ENCODE measurements at regions not wholly inside any gene's neighbourhood (a gene's known extent, or its start where the extent isn't known, plus 50 kb on each side); places are given as distances from the start of the nearest gene placed in this dataset.

DNA sequence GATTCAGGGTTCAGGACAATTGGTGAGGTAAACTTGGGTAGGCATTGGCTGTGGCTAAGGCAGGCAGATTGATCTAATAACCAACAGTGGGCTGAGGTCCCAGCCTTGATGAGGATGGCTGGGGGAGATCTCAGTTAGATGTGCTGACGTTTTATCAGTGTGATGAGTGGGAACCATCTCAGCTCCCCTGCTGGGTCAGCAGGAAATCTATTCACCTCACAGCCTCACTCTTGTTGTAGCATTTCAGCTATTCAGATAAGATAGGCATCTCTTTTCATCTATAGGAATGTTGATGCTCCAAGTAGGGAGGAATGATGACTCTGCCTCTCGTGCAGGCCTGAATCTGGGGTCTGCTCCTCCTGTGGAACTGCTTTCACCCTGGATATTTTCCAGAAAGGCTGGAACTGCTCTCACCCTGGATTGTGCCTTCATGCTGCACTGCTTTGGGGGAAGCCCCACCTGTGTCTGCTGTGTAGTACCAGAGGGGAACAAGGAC, 973.7 kb downstream of the NSUN3 start:
- Histone ChIP-seq H3K79me2 (ENCODE audit: insufficient read depth, low read length) (no peaks in the 10 kb centered on the region), H3K4me3 (ENCODE audit: low read depth in 1 of 2, low read length in 2 of 2) (no peak overlapping the region), H4K20me1 (ENCODE audit: insufficient read depth, low read length) (no peaks in the 10 kb centered on the region), H3K27me3 (ENCODE audit: insufficient read depth, low read length, poor library complexity) (no peaks in the 10 kb centered on the region), H3K9ac (ENCODE audit: low read depth, low read length) (no peak overlapping the region), H3K4me1 (ENCODE audit: insufficient read depth, low read length) (no peaks in the 10 kb centered on the region), H3K27ac (ENCODE audit: low read length) (no peak overlapping the region), H3K9me3 (ENCODE audit: insufficient read depth, low read length, severe bottlenecking) (no peaks in the 10 kb centered on the region), H2AFZ (ENCODE audit: low read depth, low read length) (no peak overlapping the region), H3K4me2 (ENCODE audit: insufficient read depth, low read length) (no peak overlapping the region), H3K36me3 (ENCODE audit: insufficient read depth, low read length) (no peaks in the 10 kb centered on the region)
- ATAC-seq (ENCODE audit: insufficient read depth, low read depth), result no peak
- TF ChIP-seq EZH2 (IDR thresholded peaks at IDR 0.05; ENCODE audit: borderline replicate concordance, low read depth, low read length, severe bottlenecking), result no peak
- TF ChIP-seq, protein P1, sequence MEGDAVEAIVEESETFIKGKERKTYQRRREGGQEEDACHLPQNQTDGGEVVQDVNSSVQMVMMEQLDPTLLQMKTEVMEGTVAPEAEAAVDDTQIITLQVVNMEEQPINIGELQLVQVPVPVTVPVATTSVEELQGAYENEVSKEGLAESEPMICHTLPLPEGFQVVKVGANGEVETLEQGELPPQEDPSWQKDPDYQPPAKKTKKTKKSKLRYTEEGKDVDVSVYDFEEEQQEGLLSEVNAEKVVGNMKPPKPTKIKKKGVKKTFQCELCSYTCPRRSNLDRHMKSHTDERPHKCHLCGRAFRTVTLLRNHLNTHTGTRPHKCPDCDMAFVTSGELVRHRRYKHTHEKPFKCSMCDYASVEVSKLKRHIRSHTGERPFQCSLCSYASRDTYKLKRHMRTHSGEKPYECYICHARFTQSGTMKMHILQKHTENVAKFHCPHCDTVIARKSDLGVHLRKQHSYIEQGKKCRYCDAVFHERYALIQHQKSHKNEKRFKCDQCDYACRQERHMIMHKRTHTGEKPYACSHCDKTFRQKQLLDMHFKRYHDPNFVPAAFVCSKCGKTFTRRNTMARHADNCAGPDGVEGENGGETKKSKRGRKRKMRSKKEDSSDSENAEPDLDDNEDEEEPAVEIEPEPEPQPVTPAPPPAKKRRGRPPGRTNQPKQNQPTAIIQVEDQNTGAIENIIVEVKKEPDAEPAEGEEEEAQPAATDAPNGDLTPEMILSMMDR (IDR thresholded peaks at IDR 0.05; ENCODE audit: borderline replicate concordance, extremely low read depth, low read length, poor library complexity, severe bottlenecking), result no peak
- DNase-seq, result no peak

- TF ChIP-seq EZH2 (IDR thresholded peaks at IDR 0.05; ENCODE audit: borderline replicate concordance, low read depth, low read length, severe bottlenecking), result no peak
- TF ChIP-seq, protein P1 (IDR thresholded peaks at IDR 0.05; ENCODE audit: borderline replicate concordance, extremely low read depth, low read length, poor library complexity, severe bottlenecking), result no peak
- no peak for DNase-seq
- Histone ChIP-seq H3K9me3 (ENCODE audit: insufficient read depth, low read length, severe bottlenecking) (no peaks in the 10 kb centered on the region), H3K27me3 (ENCODE audit: insufficient read depth, low read length, poor library complexity) (no peaks in the 10 kb centered on the region), H3K4me1 (ENCODE audit: insufficient read depth, low read length) (no peaks in the 10 kb centered on the region), H3K4me2 (ENCODE audit: insufficient read depth, low read length) (no peak overlapping the region), H3K36me3 (ENCODE audit: insufficient read depth, low read length) (no peaks in the 10 kb centered on the region), H3K9ac (ENCODE audit: low read depth, low read length) (no peak overlapping the region), H3K27ac (ENCODE audit: low read length) (no peak overlapping the region), H3K4me3 (ENCODE audit: low read depth in 1 of 2, low read length in 2 of 2) (no peak overlapping the region), H2AFZ (ENCODE audit: low read depth, low read length) (no peak overlapping the region), H4K20me1 (ENCODE audit: insufficient read depth, low read length) (no peaks in the 10 kb centered on the region), H3K79me2 (ENCODE audit: insufficient read depth, low read length) (no peaks in the 10 kb centered on the region)
- ATAC-seq (ENCODE audit: insufficient read depth, low read depth), result no peak
These were observed 974.2 kb downstream of the NSUN3 start for GRCh38 chr3:95037097-95037496.

DNA sequence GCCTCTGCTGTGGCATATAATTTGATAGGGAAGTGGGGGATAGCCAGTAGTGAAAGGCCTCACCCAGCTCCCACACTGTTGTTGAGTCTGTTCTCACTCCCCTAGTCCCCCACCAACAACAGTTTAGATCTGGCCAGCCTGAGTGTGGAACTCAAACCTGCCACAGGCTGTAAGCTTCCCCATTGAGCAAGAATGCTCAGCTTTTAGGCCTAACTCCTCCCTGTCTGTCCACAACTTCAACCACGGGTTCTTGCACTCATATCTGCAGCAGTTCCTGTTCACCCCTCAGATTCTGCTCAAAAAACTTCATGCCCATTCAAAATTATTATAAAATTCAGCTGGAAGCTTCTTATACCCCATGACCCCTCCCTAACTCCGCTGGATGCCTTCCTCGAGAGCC, 975.1 kb downstream of the NSUN3 start:
- no peak overlapping the region for H3K4me3 ChIP-seq (ENCODE audit: low read depth in 1 of 2, low read length in 2 of 2)
- H3K9me3 ChIP-seq (ENCODE audit: insufficient read depth, low read length, severe bottlenecking), result no peaks in the 10 kb centered on the region
- DNase-seq (no peak), ATAC-seq (ENCODE audit: insufficient read depth, low read depth) (no peak)
- H4K20me1 ChIP-seq (ENCODE audit: insufficient read depth, low read length), result no peaks in the 10 kb centered on the region
- no peak overlapping the region for H3K4me2 ChIP-seq (ENCODE audit: insufficient read depth, low read length)
- no peaks in the 10 kb centered on the region for H3K79me2 ChIP-seq (ENCODE audit: insufficient read depth, low read length)
- TF ChIP-seq EZH2 (IDR thresholded peaks at IDR 0.05; ENCODE audit: borderline replicate concordance, low read depth, low read length, severe bottlenecking), result no peak
- TF ChIP-seq, protein P1 (IDR thresholded peaks at IDR 0.05; ENCODE audit: borderline replicate concordance, extremely low read depth, low read length, poor library complexity, severe bottlenecking), result no peak
- no peaks in the 10 kb centered on the region for H3K36me3 ChIP-seq (ENCODE audit: insufficient read depth, low read length)
- H2AFZ ChIP-seq (ENCODE audit: low read depth, low read length), result no peak overlapping the region
- H3K4me1 ChIP-seq (ENCODE audit: insufficient read depth, low read length), result no peaks in the 10 kb centered on the region
- H3K27me3 ChIP-seq (ENCODE audit: insufficient read depth, low read length, poor library complexity), result no peaks in the 10 kb centered on the region
- no peak overlapping the region for H3K27ac ChIP-seq (ENCODE audit: low read length)
- H3K9ac ChIP-seq (ENCODE audit: low read depth, low read length), result no peak overlapping the region

DNA sequence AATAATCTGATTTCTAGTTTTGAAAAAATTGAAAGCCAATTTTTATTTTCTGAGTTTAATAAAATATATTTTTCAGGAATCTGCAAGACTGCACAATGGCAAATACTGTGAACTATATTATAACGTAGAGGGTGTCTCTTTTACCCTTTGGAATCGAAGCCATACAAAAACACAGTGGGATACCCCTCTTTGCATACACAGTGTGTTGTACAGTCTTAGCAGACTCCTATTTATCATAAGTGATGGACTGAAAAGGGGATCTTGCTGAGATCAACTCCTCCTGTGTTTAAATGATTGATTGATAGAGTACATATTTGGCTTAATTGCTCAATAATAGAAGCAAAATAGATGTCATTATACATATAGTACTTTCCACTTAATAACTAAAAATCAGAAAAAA, 981.2 kb downstream of the NSUN3 start:
- Histone ChIP-seq H3K9me3 (ENCODE audit: insufficient read depth, low read length, severe bottlenecking) (no peaks in the 10 kb centered on the region), H3K4me3 (ENCODE audit: low read depth in 1 of 2, low read length in 2 of 2) (no peak overlapping the region), H3K4me2 (ENCODE audit: insufficient read depth, low read length) (no peak overlapping the region), H3K79me2 (ENCODE audit: insufficient read depth, low read length) (no peaks in the 10 kb centered on the region), H3K4me1 (ENCODE audit: insufficient read depth, low read length) (no peaks in the 10 kb centered on the region), H2AFZ (ENCODE audit: low read depth, low read length) (no peak overlapping the region), H4K20me1 (ENCODE audit: insufficient read depth, low read length) (no peaks in the 10 kb centered on the region), H3K27ac (ENCODE audit: low read length) (no peak overlapping the region), H3K36me3 (ENCODE audit: insufficient read depth, low read length) (no peaks in the 10 kb centered on the region), H3K27me3 (ENCODE audit: insufficient read depth, low read length, poor library complexity) (no peaks in the 10 kb centered on the region), H3K9ac (ENCODE audit: low read depth, low read length) (no peak overlapping the region)
- DNase-seq (no peak), ATAC-seq (ENCODE audit: insufficient read depth, low read depth) (no peak)
- TF ChIP-seq EZH2 (IDR thresholded peaks at IDR 0.05; ENCODE audit: borderline replicate concordance, low read depth, low read length, severe bottlenecking), result no peak
- TF ChIP-seq, protein P1 (IDR thresholded peaks at IDR 0.05; ENCODE audit: borderline replicate concordance, extremely low read depth, low read length, poor library complexity, severe bottlenecking), result no peak

Measured in DND-41 (cell line).